GM23248 (cell line): ENCODE measurements at regions not wholly inside any gene's neighbourhood (a gene's known extent, or its start where the extent isn't known, plus 50 kb on each side); places are given as distances from the start of the nearest gene placed in this dataset.

Source experiments
- DNase-seq: peaks from one replicate; pipeline ENCODE4 v3.0.0-alpha.2; 2015
- H2AFZ ChIP-seq: fragments of 200-600 bp; sonication (generic); 2 replicates; pipeline ENCODE4 v1.6.1; 2016; ENCODE audit warnings: antibody characterized with exemption
- H3F3A ChIP-seq: fragments of 200-600 bp; sonication (generic); 2 replicates; pipeline ENCODE4 v1.6.1; 2016; ENCODE audit warnings: mild to moderate bottlenecking, antibody characterized with exemption, mixed run types; ENCODE audit not compliant: insufficient read depth
- H3K27ac ChIP-seq: fragments of 200-600 bp; sonication (generic); 2 replicates; pipeline ENCODE4 v1.5.1; 2016; ENCODE audit warnings: mild to moderate bottlenecking
- H3K27me3 ChIP-seq: fragments of 200-600 bp; sonication (generic); replicated peaks from 2 replicates; pipeline ENCODE4 v1.6.1; 2016; ENCODE audit warnings: mild to moderate bottlenecking; ENCODE audit not compliant: insufficient read depth
- H3K36me3 ChIP-seq: fragments of 200-600 bp; sonication (generic); 2 replicates; pipeline ENCODE4 v1.6.1; 2016; ENCODE audit warnings: low read depth, mild to moderate bottlenecking
- H3K4me1 ChIP-seq: fragments of 200-600 bp; sonication (generic); 2 replicates; pipeline ENCODE4 v1.6.1; 2016; ENCODE audit warnings: mild to moderate bottlenecking; ENCODE audit not compliant: insufficient read depth
- H3K4me2 ChIP-seq: fragments of 200-600 bp; sonication (generic); one replicate; pipeline ENCODE4 v1.6.1; 2016; ENCODE audit warnings: mild to moderate bottlenecking; ENCODE audit not compliant: unreplicated experiment
- H3K4me3 ChIP-seq: fragments of 200-600 bp; sonication (generic); 2 replicates; pipeline ENCODE4 v1.5.1; 2016; ENCODE audit warnings: mild to moderate bottlenecking
- H3K79me2 ChIP-seq: fragments of 200-600 bp; sonication (generic); 2 replicates; pipeline ENCODE4 v1.6.1; 2016; ENCODE audit warnings: mild to moderate bottlenecking; ENCODE audit not compliant: insufficient read depth
- H3K9ac ChIP-seq: fragments of 200-600 bp; sonication (generic); 2 replicates; pipeline ENCODE4 v1.6.1; 2016; ENCODE audit warnings: mild to moderate bottlenecking
- H3K9me2 ChIP-seq: fragments of 200-600 bp; sonication (generic); 2 replicates; pipeline ENCODE4 v1.6.1; 2016; ENCODE audit warnings: mixed run types, mild to moderate bottlenecking, moderate library complexity; ENCODE audit not compliant: insufficient read depth
- H3K9me3 ChIP-seq: fragments of 200-600 bp; sonication (generic); one replicate; pipeline ENCODE4 v1.6.1; 2017; ENCODE audit warnings: low read depth
- H4K20me1 ChIP-seq: fragments of 200-600 bp; sonication (generic); 2 replicates; pipeline ENCODE4 v1.6.0; 2016; ENCODE audit not compliant: insufficient read depth
- EZH2 ChIP-seq: fragments of 200-600 bp; sonication (generic); IDR thresholded peaks from 2 replicates; pipeline ENCODE4 v1.6.1; 2018; ENCODE audit warnings: antibody characterized with exemption, mild to moderate bottlenecking; ENCODE audit not compliant: insufficient read depth, poor library complexity, severe bottlenecking
- EZH2phosphoT487 ChIP-seq: fragments of 200-600 bp; sonication (generic); IDR thresholded peaks from 2 replicates; pipeline ENCODE4 v1.6.1; 2018; ENCODE audit warnings: antibody characterized with exemption, moderate library complexity, mild to moderate bottlenecking, low read depth; ENCODE audit not compliant: insufficient read depth
- WGBS, 2 experiments: methylation state at CpG; one replicate each; pipeline ENCODE4 v1.1.6; 2015 to 2017; ENCODE audit warnings: low lambda C conversion rate in 2 of 2, low coverage in 1 of 2; ENCODE audit errors: missing lambda C conversion rate in 2 of 2; 5-methylcytosine and 5-hydroxymethylcytosine counted together
- in situ Hi-C: fragments of 300-500 bp; cut with MboI; formaldehyde crosslinking; loops from 2 replicates; pipeline ENCODE4 v1.15.0; 2020

GRCh38 chr14:65834051-65834450 is 421.5 kb downstream of the FUT8 start:
- no peaks in the 10 kb centered on the region for H3K36me3 ChIP-seq
- no peaks in the 10 kb centered on the region for H3F3A ChIP-seq
- H3K9ac ChIP-seq = no peak overlapping the region
- no peaks in the 10 kb centered on the region for H3K9me3 ChIP-seq
- no peak overlapping the region for H3K4me2 ChIP-seq
- no peak for DNase-seq
- in situ Hi-C loops = no loop called here
- no peaks in the 10 kb centered on the region for H3K9me2 ChIP-seq
- H3K4me1 ChIP-seq = peaks cover 8% of the 10 kb centered on the region
- WGBS, 2 experiments = 82 to 89% methylated on average over 7 of the region's 7 CpGs
- H3K27me3 ChIP-seq = 0 out of 2 replicates have a peak, but pooled peaks cover 4% of the 10 kb centered on the region
- H4K20me1 ChIP-seq = no peaks in the 10 kb centered on the region
- no peak overlapping the region for H3K4me3 ChIP-seq
- no peaks in the 10 kb centered on the region for H3K79me2 ChIP-seq
- no peak for TF ChIP-seq EZH2phosphoT487
- TF ChIP-seq EZH2 = no peak
- no peak overlapping the region for H3K27ac ChIP-seq
- H2AFZ ChIP-seq = no peak overlapping the region

GRCh38 chr14:65834812-65835211 is 422.3 kb downstream of the FUT8 start:
- H4K20me1 ChIP-seq = no peaks in the 10 kb centered on the region
- no peak overlapping the region for H3K27ac ChIP-seq
- DNase-seq = no peak
- in situ Hi-C loops = no loop called here
- TF ChIP-seq EZH2 (no peak), EZH2phosphoT487 (no peak)
- H3K27me3 ChIP-seq = 0 out of 2 replicates have a peak, but pooled peaks cover 4% of the 10 kb centered on the region
- H3K36me3 ChIP-seq = no peaks in the 10 kb centered on the region
- no peaks in the 10 kb centered on the region for H3K9me2 ChIP-seq
- peaks cover 8% of the 10 kb centered on the region for H3K4me1 ChIP-seq
- WGBS, 2 experiments = 97 to 99% methylated on average over 6 of the region's 6 CpGs
- H2AFZ ChIP-seq = no peak overlapping the region
- no peak overlapping the region for H3K4me2 ChIP-seq
- no peaks in the 10 kb centered on the region for H3F3A ChIP-seq
- no peaks in the 10 kb centered on the region for H3K9me3 ChIP-seq
- no peaks in the 10 kb centered on the region for H3K79me2 ChIP-seq
- H3K4me3 ChIP-seq = no peak overlapping the region
- no peak overlapping the region for H3K9ac ChIP-seq

- Histone ChIP-seq H3K79me2 (no peaks in the 10 kb centered on the region), H3K27me3 (0 out of 2 replicates have a peak, but pooled peaks cover under 1% of the 10 kb centered on the region), H3F3A (no peaks in the 10 kb centered on the region), H3K9me3 (no peaks in the 10 kb centered on the region), H3K9me2 (no peaks in the 10 kb centered on the region), H3K9ac (no peak overlapping the region), H3K36me3 (no peaks in the 10 kb centered on the region), H4K20me1 (no peaks in the 10 kb centered on the region), H2AFZ (no peak overlapping the region), H3K4me3 (no peak overlapping the region), H3K4me1 (peaks cover 8% of the 10 kb centered on the region), H3K27ac (no peak overlapping the region), H3K4me2 (no peak overlapping the region)
- no peak for TF ChIP-seq EZH2
- TF ChIP-seq EZH2phosphoT487 = no peak
- in situ Hi-C loops = no loop called here
- 76 to 90% methylated on average over 3 to 4 of the region's 4 CpGs for WGBS, 2 experiments
- no peak for DNase-seq
Measured at GRCh38 chr14:65835501-65835900, 423.0 kb downstream of the FUT8 start.

GRCh38 chr14:65838565-65838964 is 426.0 kb downstream of the FUT8 start:
- TF ChIP-seq EZH2 = no peak
- no peak for TF ChIP-seq EZH2phosphoT487
- no peak overlapping the region for H2AFZ ChIP-seq

More at GRCh38 chr14:65838565-65838964, 426.0 kb downstream of the FUT8 start:
- Histone ChIP-seq H3K79me2 (no peaks in the 10 kb centered on the region), H3K4me1 (no peaks in the 10 kb centered on the region), H3F3A (no peaks in the 10 kb centered on the region), H3K9ac (no peak overlapping the region), H3K27me3 (no peaks in the 10 kb centered on the region), H3K36me3 (no peaks in the 10 kb centered on the region), H3K9me2 (no peaks in the 10 kb centered on the region), H3K4me3 (no peak overlapping the region), H4K20me1 (no peaks in the 10 kb centered on the region), H3K4me2 (no peak overlapping the region), H3K9me3 (no peaks in the 10 kb centered on the region), H3K27ac (no peak overlapping the region)
- 89 to 92% methylated on average over 5 of the region's 5 CpGs for WGBS, 2 experiments
- in situ Hi-C loops = no loop called here
- no peak for DNase-seq
